Suprapubic skin (tissue), 4 donors: ENCODE measurements at regions not wholly inside any gene's neighbourhood (a gene's known extent, or its start where the extent isn't known, plus 50 kb on each side); places are given as distances from the start of the nearest gene placed in this dataset.

Experiments
- DNase-seq, 2 donors: peaks; one replicate each; pipeline ENCODE4 v3.0.0-alpha.2; 2019; ENCODE audit warnings: low spot score in 2 of 2
- H3K27ac ChIP-seq: fragments of 200-600 bp; sonication (generic); one replicate; pipeline ENCODE4 v1.5.1; 2019
- H3K27me3 ChIP-seq: fragments of 200-600 bp; sonication (generic); one replicate; pipeline ENCODE4 v1.5.1; 2019
- H3K36me3 ChIP-seq: fragments of 200-600 bp; sonication (generic); one replicate; pipeline ENCODE4 v1.5.1; 2019
- H3K4me1 ChIP-seq: fragments of 200-600 bp; sonication (generic); one replicate; pipeline ENCODE4 v1.5.1; 2019
- H3K4me3 ChIP-seq: fragments of 200-600 bp; sonication (generic); one replicate; pipeline ENCODE4 v1.5.1; 2019; ENCODE audit warnings: mild to moderate bottlenecking
- H3K9me3 ChIP-seq: fragments of 200-600 bp; sonication (generic); one replicate; pipeline ENCODE4 v1.5.1; 2019
- EP300 ChIP-seq: sonication (generic); formaldehyde crosslinking; IDR thresholded peaks from one replicate; pipeline ENCODE4 v1.6.1; 2017; ENCODE audit warnings: antibody characterized with exemption
- POLR2A ChIP-seq, 2 donors: fragments of 450-650 bp; IDR thresholded peaks; one replicate each; pipeline ENCODE4 v1.6.1; 2017; ENCODE audit warnings: antibody characterized with exemption in 2 of 2, mild to moderate bottlenecking in 2 of 2, moderate library complexity in 2 of 2
- POLR2AphosphoS5 ChIP-seq, 3 donors: sonication (generic); formaldehyde crosslinking; IDR thresholded peaks; one replicate each; pipeline ENCODE4 v1.6.1; 2017; ENCODE audit warnings: antibody characterized with exemption in 3 of 3
- WGBS: methylation state at CpG from one replicate; pipeline ENCODE4 v1.1.5; 2018; 5-methylcytosine and 5-hydroxymethylcytosine counted together
- TF ChIP-seq, protein P1 (sequence below), 2 donors: fragments of 200-600 bp in 1 of 2; fragments of 450-650 bp in 1 of 2; sonication (generic) in 1 of 2; IDR thresholded peaks; one replicate each; pipeline ENCODE4 v1.5.1; 2016 to 2019; ENCODE audit warnings: antibody characterized with exemption in 2 of 2, mild to moderate bottlenecking in 1 of 2, moderate library complexity in 1 of 2

GRCh38 chr1:188499690-188500089 is 1670.9 kb downstream of the PLA2G4A start:
- 52% methylated on average over 1 of the region's 1 CpG for WGBS
- no peak overlapping the region for H3K27ac ChIP-seq
- H3K36me3 ChIP-seq: no peaks in the 10 kb centered on the region
- no peaks in the 10 kb centered on the region for H3K9me3 ChIP-seq
- no peak for TF ChIP-seq POLR2A (IDR thresholded peaks at IDR 0.05)
- no peak for TF ChIP-seq POLR2AphosphoS5 (IDR thresholded peaks at IDR 0.05)
- no peak for TF ChIP-seq EP300
- TF ChIP-seq, protein P1, sequence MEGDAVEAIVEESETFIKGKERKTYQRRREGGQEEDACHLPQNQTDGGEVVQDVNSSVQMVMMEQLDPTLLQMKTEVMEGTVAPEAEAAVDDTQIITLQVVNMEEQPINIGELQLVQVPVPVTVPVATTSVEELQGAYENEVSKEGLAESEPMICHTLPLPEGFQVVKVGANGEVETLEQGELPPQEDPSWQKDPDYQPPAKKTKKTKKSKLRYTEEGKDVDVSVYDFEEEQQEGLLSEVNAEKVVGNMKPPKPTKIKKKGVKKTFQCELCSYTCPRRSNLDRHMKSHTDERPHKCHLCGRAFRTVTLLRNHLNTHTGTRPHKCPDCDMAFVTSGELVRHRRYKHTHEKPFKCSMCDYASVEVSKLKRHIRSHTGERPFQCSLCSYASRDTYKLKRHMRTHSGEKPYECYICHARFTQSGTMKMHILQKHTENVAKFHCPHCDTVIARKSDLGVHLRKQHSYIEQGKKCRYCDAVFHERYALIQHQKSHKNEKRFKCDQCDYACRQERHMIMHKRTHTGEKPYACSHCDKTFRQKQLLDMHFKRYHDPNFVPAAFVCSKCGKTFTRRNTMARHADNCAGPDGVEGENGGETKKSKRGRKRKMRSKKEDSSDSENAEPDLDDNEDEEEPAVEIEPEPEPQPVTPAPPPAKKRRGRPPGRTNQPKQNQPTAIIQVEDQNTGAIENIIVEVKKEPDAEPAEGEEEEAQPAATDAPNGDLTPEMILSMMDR (IDR thresholded peaks at IDR 0.05): no peak
- H3K4me1 ChIP-seq: no peaks in the 10 kb centered on the region
- DNase-seq: no peak
- H3K27me3 ChIP-seq: no peaks in the 10 kb centered on the region
- no peak overlapping the region for H3K4me3 ChIP-seq

- no peaks in the 10 kb centered on the region for H3K9me3 ChIP-seq
- H3K36me3 ChIP-seq: no peaks in the 10 kb centered on the region
- H3K4me1 ChIP-seq: no peaks in the 10 kb centered on the region
- 80% methylated on average over 3 of the region's 3 CpGs for WGBS
- no peak for DNase-seq
- H3K27ac ChIP-seq: no peak overlapping the region
- H3K27me3 ChIP-seq: no peaks in the 10 kb centered on the region
- TF ChIP-seq POLR2AphosphoS5 (IDR thresholded peaks at IDR 0.05) (no peak), EP300 (no peak), POLR2A (IDR thresholded peaks at IDR 0.05) (no peak)
- TF ChIP-seq, protein P1 (IDR thresholded peaks at IDR 0.05): no peak
- no peak overlapping the region for H3K4me3 ChIP-seq
These were observed 1686.2 kb downstream of the PLA2G4A start for GRCh38 chr1:188514917-188515316.

DNA sequence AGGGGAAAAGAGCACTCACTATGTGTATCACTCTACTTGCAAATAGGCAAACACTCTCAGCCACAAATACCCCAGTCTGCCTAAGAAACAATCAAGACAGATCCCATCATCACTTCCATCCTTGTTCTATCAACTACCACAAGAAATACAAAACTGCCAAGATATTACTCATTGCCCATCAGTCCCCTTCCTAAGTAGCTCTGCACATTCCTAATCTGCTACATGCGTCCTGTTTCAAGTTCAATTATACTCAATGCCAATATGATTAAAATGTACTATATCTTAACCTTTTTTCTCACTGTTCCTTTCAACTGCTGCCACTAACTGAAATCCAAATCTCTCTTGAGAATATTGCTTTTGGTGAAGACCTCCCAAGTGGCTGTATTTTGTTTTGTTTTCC is 1688.4 kb downstream of the PLA2G4A start:
- no peaks in the 10 kb centered on the region for H3K27me3 ChIP-seq
- no peak for DNase-seq
- H3K36me3 ChIP-seq: no peaks in the 10 kb centered on the region
- H3K9me3 ChIP-seq: no peaks in the 10 kb centered on the region
- no peaks in the 10 kb centered on the region for H3K4me1 ChIP-seq
- H3K4me3 ChIP-seq: no peak overlapping the region
- H3K27ac ChIP-seq: no peak overlapping the region
- TF ChIP-seq POLR2A (IDR thresholded peaks at IDR 0.05) (no peak), POLR2AphosphoS5 (IDR thresholded peaks at IDR 0.05) (no peak), EP300 (no peak)
- TF ChIP-seq, protein P1 (IDR thresholded peaks at IDR 0.05): no peak
- 90% methylated on average over 1 of the region's 1 CpG for WGBS

GRCh38 chr1:188551176-188551575 is 1722.4 kb downstream of the PLA2G4A start:
- TF ChIP-seq POLR2AphosphoS5 (IDR thresholded peaks at IDR 0.05): no peak
- H3K4me3 ChIP-seq: no peak overlapping the region
- no peaks in the 10 kb centered on the region for H3K4me1 ChIP-seq
- 52% methylated on average over 4 of the region's 4 CpGs for WGBS
- no peaks in the 10 kb centered on the region for H3K27me3 ChIP-seq
- no peaks in the 10 kb centered on the region for H3K36me3 ChIP-seq
- H3K27ac ChIP-seq: no peak overlapping the region
- DNase-seq: no peak
- no peaks in the 10 kb centered on the region for H3K9me3 ChIP-seq

GRCh38 chr1:188557053-188557452 is 1728.3 kb downstream of the PLA2G4A start:
- no peaks in the 10 kb centered on the region for H3K27me3 ChIP-seq
- no peak overlapping the region for H3K4me3 ChIP-seq
- H3K9me3 ChIP-seq: no peaks in the 10 kb centered on the region
- H3K36me3 ChIP-seq: no peaks in the 10 kb centered on the region
- H3K27ac ChIP-seq: no peak overlapping the region
- no peaks in the 10 kb centered on the region for H3K4me1 ChIP-seq
- TF ChIP-seq, protein P1 (IDR thresholded peaks at IDR 0.05): no peak
- TF ChIP-seq POLR2AphosphoS5 (IDR thresholded peaks at IDR 0.05): no peak
- no peak for TF ChIP-seq POLR2A (IDR thresholded peaks at IDR 0.05)
- TF ChIP-seq EP300: no peak
- DNase-seq: no peak

DNA sequence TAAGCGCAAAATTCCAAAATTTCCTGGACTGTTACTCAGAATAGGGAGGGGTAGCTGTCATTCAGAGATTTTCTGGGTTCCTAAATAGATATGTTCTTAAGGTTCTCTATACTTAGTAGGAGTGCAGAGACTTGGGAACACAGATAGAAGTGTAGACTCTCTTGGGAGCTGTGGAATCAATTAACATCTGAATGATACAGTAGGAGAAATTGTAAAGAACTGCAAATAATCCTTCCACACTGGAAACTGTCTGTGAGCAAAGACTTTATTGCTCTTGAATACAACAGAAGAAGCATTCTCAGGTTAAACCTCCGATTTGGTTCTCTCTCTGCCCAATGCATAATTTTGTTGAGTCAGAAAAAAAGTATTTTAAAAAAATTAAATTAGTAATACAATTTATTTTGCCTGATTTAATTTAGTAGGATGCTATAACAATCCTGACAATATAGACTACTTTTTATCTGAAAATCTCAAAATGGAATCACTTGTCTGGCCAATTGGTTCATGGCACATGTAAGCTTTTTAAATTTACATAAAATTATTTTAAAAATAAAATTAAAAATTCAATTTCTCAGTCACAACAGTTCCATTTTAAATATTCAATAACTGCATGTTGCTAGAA is 1754.3 kb downstream of the PLA2G4A start:
- 73% methylated on average over 2 of the region's 2 CpGs for WGBS

More for the DNA sequence above, 1754.3 kb downstream of the PLA2G4A start:
- TF ChIP-seq POLR2AphosphoS5 (IDR thresholded peaks at IDR 0.05): no peak
- no peaks in the 10 kb centered on the region for H3K4me1 ChIP-seq
- DNase-seq: no peak
- H3K27me3 ChIP-seq: no peaks in the 10 kb centered on the region
- no peak overlapping the region for H3K4me3 ChIP-seq
- H3K9me3 ChIP-seq: no peaks in the 10 kb centered on the region
- no peaks in the 10 kb centered on the region for H3K36me3 ChIP-seq
- no peak overlapping the region for H3K27ac ChIP-seq
